ENCODE measurements at regions not wholly inside any gene's neighbourhood (a gene's known extent, or its start where the extent isn't known, plus 50 kb on each side); places are given as distances from the start of the nearest gene placed in this dataset.

DNA sequence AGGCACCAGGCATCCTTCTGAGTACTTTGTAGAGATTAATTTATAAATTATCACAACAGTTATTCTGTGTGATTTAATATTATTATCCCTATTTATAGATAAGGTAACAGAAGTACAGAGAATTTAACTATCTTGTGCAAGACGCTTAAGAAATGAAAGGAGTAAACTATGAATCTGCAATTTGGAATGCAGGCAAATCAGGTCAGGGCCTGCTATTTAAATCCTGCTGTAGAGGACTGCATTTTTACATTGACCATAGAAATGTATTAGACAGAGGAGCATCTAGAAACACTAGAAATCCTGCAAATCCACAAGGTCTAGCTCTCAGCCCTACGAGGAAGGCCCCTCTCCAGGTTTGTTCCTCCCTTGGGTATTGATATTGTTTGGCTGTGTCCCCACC lies 336.2 kb downstream of the ETS1 start:
- no peak for DNase-seq

- no peak for DNase-seq
These were observed 336.9 kb downstream of the ETS1 start for GRCh38 chr11:128250482-128250881.

- no peak for DNase-seq
These were observed 340.4 kb downstream of the ETS1 start for GRCh38 chr11:128246810-128247594.

GRCh38 chr11:128246364-128246801 lies 341.0 kb downstream of the ETS1 start:
- DNase-seq, result no peak

DNA sequence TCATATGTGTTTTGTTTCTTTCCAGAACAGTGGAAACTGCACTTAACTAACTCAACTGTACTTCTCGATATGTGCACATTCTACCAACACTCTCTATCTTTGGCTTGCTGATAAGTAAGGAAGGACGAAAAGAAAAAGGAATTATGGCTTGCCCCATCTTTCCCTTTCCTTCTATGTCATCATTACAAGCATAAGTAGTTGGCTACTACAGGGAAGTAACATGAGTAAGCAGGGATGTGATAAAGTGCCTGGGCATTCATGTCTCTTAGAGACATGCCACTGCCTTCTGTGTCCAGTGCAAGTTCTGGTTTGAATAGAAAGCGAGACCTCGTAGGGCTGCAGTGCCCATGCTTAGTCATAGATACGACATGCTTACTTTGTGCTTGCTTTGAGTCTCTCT lies 342.5 kb downstream of the ETS1 start:
- DNase-seq, result no peak

- DNase-seq, result no peak
These were observed 344.9 kb downstream of the ETS1 start for GRCh38 chr11:128242451-128242850.

- DNase-seq, result no peak
These were observed 346.8 kb downstream of the ETS1 start for GRCh38 chr11:128240546-128240945.

GRCh38 chr11:128239306-128239705 lies 348.1 kb downstream of the ETS1 start:
- no peak for DNase-seq

DNA sequence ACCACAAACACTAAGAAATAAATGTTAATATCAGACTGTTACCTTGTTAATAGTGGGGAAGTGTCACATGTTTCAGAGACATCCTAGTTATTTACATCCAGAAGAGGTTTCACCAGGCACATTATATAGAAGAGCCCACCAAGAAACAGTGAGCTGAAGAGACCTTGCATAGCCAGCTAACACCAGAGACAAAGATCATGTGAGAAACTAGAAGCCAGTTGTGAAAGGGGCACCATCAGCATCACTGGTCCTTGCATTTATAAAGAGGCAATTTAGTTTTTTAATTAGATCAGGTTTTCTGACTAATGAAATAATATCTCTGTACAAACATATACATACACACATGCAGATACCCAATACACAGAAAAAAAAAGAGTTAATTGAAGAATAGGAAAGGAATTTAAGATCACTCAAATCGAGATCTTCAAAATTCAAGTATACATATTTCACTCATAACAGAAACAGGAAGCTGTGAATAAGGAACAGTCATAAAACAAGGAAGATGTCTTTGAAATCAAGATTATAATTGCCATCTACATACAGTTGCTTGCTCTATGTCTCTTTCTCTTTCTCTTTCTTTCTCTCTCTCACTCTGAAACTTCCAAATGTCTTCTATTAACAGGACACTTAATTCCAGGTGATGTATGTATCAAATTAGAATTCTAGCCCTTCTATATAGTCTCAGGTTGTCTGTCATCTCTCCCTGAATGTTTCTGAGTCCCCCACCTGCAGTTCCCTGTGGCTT lies 348.7 kb downstream of the ETS1 start:
- DNase-seq, result no peak

- DNase-seq, result no peak
These were observed 350.6 kb downstream of the ETS1 start for GRCh38 chr11:128236506-128237498.

- DNase-seq, result no peak
These were observed 351.4 kb downstream of the ETS1 start for GRCh38 chr11:128235958-128236357.

DNA sequence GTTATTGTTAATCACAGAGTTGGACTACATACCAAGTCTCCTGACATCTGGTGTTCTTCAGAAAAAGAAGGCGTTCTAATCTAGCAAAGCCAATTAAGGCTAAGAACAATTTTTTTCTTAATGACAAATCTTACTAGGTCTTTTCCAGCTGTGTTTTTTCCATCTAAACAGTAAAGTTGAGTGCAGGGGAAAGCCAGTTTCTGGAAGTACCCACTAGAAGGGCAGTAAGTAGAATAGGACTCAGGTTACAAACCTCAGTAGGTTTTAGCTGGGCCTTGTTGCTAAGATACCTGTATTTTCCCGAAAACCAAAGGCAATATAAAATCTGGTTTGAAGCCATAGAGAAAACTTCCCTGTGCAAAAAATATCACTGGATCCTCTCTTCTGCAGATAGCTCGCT lies 351.9 kb downstream of the ETS1 start:
- DNase-seq, result no peak

GRCh38 chr11:128234143-128234542 lies 353.2 kb downstream of the ETS1 start:
- no peak for DNase-seq

DNA sequence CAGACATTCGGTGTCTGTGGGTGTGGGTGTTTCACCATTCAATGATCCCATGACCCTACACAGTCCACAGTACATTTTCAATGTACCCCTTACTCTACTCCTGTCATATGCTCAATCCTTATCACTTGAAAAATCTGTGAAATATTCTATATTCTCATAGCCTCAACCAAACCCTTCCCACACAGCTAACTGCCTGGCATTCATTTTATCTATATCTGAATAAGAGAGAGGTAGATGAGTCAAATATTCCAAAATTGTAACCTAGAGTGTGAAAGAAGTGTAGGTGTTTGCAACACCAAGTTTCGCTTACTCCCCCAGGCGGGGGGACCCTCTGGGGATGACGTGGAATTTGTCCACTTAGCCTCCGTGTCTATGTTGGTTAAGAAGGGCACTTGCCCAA lies 354.8 kb downstream of the ETS1 start:
- no peak for DNase-seq

- DNase-seq, result no peak
These were observed 355.4 kb downstream of the ETS1 start for GRCh38 chr11:128231845-128232410.

DNA sequence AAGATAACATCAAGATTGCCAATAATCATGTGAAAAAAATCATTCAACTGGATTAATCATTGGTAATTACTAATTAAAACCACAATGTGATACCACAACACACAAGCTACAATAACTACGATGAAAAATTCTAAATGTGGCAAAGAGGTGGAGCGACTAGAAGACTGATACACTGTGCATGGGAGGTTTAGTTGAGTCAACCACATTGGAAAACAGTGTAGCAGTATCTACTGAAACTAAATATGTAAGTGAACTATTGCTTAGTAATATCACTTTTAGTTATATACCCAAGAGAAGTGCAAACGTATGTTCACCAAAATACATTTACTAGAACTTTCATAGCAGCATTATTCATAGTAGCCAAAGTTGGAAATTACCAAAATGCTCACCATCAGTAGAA lies 359.9 kb downstream of the ETS1 start:
- no peak for DNase-seq

- no peak for DNase-seq
These were observed 361.1 kb downstream of the ETS1 start for GRCh38 chr11:128226106-128226716.

DNA sequence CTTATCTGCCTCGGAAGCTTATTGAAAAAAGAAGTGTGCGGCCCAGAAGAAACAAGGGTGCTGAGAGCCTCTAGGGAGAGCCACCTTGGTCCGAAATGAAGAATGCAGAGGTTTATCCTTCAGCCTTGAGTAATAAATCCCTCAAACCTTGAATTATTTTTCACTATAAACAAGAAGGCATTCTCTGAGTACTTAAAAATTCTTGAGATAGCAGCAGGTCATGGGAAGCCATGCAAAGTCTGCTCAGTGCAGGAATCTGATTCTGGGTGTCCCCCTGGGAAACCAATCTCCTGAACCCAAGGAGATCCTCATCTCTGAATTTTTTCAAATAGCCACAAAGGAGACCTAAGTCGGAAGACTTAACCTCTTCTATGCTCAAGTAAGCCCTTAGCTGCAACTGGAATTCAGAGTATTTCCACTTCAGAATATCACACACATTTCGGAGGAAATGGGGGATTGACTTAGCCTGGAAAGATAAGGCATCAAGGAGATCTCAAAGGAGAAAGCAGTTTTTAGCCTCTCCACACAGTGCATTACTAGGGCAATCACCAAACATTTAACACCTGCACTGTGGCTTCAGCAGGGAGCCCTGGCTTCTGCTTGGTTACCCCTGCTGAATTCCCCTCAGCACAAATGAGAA lies 365.0 kb downstream of the ETS1 start:
- no peak for DNase-seq

GRCh38 chr11:128219731-128220120 lies 367.6 kb downstream of the ETS1 start:
- DNase-seq, result no peak

DNA sequence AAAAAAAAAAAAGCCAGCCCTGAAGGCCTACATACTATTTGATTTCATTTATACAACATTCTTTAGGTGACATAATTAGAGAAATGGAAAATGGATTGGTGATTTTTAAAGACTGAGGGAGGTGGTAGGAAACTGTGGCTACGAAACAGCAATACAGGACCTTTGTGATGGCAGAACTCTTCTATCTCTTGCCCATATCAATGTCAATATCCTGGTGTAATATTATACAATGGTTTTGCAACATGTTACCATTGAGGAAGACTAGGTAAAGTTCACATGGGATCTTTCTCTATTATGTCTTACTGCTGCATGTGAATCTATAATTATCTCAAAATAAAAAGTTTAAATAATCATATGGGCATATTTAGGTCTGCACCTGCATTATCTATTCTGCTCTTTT lies 371.2 kb downstream of the ETS1 start:
- DNase-seq, result no peak

DNA sequence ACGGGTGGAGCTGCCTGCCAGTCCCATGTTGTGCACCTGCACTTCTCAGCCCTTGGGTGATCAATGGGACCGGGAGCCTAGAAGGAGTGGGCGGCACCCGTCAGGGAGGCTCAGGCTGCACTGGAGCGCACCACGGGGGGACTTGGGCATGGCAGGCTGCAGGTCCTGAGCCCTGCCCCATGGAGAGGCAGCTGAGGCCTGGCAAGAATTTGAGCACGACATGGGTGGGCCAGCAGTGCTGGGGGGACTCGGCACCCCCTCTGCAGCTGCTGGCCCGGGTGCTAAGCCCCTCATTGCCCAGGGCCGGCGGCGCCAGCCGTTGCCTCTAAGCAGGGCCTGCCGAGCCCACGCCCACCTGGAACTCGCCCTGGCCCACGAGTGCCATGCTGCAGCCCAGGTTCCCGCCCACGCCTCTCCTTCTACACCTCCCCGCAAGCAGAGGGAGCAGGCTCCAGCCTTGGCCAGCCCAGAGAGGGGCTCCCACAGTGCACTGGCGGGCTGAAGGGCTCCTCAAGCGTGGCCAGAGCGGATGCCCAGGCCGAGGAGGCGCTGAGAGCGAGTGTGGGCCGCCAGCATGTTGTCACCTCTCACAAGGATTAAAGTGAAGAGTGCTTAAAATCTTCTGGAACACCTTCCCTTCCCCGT lies 372.0 kb downstream of the ETS1 start:
- DNase-seq, result no peak
